ENCODE measurements at regions not wholly inside any gene's neighbourhood (a gene's known extent, or its start where the extent isn't known, plus 50 kb on each side); places are given as distances from the start of the nearest gene placed in this dataset.
"Not testable (repeated sequence)": the region's sequence is repeated elsewhere in the genome, so short reads cannot be mapped to it uniquely, and the experiment has no call there.

DNA sequence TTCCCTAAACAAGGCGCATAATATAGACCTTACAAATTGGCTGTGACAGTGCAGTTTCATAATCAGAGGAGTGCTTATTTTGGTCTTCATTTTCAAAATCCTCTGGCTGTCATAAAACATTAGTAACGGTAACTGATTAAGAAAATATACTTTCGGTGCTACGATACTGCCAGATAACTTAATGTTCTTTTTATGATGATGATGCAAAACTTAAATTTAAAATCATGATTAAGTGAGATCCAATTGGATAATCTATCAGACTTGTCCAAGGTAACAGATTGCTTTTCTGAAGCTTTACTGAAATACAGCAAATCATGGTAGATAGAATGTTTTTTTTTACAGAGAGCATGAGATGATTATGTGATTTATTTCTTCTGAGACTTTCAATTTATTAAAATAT lies 364.2 kb upstream of the CNTN3 start:
- DNase-seq: no peak

DNA sequence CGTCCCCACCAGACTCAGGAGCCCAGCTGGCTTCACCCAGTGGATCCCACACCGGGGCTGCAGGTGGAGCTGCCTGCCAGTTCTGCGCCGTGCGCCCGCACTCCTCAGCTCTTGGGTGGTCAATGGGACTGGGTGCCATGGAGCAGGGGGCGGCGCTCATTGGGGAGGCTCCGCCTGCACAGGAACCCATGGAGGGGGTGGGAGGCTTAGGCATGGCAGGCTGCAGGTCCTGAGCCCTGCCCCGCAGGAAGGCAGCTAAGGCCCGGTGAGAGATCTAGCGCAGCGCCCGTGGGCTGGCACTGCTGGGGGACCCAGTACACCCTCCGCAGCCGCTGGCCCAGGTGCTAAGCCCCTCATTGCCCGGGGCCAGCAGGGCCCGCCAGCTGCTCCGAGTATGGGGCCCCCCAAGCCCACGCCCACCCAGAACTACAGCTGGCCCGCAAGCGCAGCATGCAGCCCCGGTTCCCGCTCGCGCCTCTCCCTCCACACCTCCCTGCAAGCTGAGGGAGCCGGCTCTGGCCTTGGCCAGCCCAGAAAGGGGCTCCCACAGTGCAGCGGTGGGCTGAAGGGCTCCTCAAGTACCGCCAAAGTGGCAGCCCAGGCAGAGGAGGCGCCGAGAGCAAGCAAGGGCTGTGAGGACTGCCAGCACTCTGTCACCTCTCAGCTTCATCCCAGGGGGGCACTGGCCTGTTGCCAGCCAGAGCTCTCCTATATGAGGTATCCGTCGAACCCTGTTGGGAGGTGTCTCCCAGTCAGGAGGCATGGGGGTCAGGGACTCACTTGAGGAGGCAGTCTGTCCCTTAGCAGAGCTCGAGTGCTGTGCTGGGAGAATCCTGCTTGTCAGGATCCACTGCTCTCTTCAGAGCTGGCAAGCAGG lies 370.8 kb upstream of the CNTN3 start:
- DNase-seq: not testable (repeated sequence)

DNA sequence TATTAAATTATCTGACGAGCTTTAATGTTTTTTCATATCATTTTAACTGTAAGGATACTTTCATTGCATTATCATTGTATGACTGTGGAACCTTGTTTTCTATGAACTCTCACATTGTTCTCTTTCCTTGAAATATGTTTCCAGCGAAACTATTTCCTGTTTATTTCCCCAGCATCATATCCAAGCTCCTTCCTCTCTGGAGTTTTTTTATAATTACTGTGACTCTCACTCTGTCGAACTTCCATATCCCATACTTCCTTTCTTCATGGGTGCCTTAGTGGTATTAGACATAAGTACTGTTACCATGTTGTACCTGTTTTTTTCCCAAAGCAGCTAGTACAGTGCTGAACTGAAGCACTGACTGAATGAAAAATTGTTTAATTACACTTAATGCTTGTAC lies 373.6 kb upstream of the CNTN3 start:
- no peak for DNase-seq

GRCh38 chr3:74992898-74993297 lies 378.4 kb upstream of the CNTN3 start:
- no peak for DNase-seq

- no peak for DNase-seq
Measured at GRCh38 chr3:75001330-75001729, 386.9 kb upstream of the CNTN3 start.

GRCh38 chr3:75012791-75013331 lies 398.4 kb upstream of the CNTN3 start:
- DNase-seq: no peak

DNA sequence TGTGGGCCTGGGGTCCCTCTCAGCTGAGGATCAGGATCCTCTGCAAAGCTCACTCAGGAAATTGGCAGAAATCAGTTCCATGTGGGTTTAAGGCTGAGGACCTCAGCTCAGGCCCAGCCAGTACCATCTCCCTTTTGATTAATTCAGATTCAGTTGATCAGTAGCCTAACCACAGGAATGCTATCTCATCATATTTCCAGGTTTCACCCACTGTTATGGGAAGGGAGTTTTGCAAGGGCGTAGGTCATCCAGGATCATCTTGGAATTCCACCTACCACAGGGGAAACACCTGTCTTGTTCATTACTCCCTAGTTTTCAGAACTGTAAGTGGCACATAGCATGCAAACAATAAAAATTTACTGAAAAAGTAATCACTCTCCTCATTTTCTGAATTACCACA lies 399.5 kb upstream of the CNTN3 start:
- no peak for DNase-seq

DNA sequence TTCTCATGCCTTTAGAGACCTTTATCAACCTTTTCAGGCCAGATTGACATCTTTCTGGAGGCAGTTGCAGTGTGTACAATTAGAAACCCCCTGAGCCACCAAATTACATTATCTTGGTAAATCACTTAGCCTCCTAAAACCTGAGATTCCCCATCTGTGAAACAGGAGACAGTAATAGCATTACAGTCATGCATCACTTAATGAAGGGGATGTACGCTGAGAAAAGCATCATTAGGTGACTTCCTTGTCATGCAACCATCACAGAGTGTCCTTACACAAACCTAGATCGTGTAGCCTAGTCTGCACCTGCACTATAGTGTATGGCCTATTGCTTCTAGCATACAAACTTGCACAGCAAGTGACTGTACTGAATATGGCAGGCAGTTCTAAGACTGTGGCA lies 400.8 kb upstream of the CNTN3 start:
- DNase-seq: no peak

- no peak for DNase-seq
Measured at GRCh38 chr3:75035146-75035545, 420.7 kb upstream of the CNTN3 start.

- no peak for DNase-seq
Measured at GRCh38 chr3:75042941-75043340, 428.5 kb upstream of the CNTN3 start.

DNA sequence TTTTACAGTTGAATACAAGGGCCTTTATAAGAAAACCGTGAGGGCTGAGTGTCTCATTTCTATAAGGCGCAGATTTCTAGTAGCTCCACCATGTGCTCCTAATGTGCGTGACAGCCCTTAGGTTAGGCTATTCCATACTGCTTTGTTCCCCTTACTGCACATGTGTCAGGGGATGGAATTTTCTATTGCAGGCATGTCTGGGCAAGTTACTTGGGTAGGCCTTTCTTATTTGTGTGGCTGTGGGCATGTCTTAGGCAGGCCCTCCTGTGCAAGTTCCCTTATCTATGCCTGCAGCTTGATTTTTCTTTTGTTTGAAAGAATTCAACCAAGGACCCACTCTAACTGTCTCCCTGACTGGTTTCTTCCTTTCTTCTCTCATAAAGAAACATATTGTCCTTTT lies 434.2 kb upstream of the CNTN3 start:
- DNase-seq: no peak

GRCh38 chr3:75049533-75049932 lies 435.1 kb upstream of the CNTN3 start:
- no peak for DNase-seq

DNA sequence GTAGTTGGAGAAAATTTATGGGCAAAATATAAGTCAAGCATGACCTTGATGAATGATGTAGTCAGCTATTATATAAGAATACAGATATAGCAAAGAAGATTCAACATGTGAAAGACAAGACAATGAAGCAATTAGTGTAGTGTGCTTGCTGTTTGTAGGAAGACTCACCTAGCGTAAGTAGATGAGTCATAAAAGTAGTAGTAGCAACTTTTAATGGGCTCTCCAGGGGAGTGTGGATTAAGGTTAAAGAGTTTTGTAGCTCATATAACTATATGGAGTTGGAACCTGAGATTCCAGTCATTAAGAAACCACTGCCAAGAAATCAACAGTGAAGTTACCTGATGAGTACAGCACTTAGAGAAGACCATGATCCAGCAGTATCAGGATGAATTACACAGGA lies 444.7 kb upstream of the CNTN3 start:
- DNase-seq: no peak

GRCh38 chr3:75061806-75062205 lies 447.3 kb upstream of the CNTN3 start:
- no peak for DNase-seq

DNA sequence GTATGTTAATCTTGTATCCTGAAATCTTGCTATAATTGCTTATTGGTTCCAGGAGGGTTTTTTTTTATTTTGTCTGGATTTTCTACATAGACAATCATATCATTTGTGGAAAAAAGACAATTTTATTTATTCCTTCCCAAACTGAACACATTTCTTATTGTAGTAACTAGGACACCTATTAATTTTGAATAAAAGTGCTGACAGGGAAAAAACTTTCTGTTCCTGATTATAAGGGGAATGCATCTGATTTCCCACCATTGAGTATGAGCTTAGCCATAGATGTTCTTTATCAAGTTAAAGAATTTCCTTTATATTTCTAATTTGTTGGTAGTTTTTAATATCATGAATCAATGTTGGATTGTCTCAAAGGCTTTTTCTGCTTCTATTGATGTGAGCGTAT lies 460.7 kb upstream of the CNTN3 start:
- no peak for DNase-seq

- DNase-seq: no peak
Measured at GRCh38 chr3:75076481-75076880, 462.0 kb upstream of the CNTN3 start.

DNA sequence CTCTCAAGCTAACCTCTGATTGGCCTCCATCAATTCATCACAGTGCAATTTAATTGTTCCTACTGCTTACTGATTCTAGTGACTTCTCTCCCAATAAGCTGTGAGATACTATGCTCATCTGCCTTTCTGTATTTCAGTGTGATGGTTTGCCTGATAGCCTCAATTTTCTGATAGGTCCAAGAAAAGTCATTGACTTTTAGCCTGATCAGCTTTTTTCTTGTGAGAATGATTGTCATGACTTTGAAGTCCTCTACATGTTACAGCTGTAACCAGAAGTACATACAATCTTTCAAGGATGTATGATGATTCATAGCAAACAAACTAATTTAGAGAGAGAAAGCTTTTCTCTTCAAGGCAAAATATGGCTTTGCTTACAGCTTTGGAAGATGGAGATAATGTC lies 463.8 kb upstream of the CNTN3 start:
- no peak for DNase-seq

DNA sequence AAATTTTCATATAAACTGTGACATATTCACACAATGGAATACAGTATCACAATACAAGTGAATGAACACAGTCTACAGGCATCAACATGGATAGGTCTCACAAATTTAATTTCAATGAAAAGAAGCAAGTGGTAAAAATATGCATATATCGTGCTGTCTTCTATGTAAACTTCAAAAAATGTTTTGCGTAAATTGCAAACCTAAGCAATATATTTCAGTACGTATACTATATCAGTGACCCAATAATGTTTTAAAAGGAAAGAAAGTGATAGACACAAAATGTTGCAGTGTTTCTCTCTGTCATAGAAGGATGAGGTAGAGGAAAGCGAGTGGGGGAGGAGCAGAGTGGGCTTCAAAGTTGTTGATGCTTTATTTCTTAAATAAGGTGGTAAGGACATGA lies 468.4 kb upstream of the CNTN3 start:
- no peak for DNase-seq

- DNase-seq: no peak
Measured at GRCh38 chr3:75089841-75090240, 475.4 kb upstream of the CNTN3 start.

DNA sequence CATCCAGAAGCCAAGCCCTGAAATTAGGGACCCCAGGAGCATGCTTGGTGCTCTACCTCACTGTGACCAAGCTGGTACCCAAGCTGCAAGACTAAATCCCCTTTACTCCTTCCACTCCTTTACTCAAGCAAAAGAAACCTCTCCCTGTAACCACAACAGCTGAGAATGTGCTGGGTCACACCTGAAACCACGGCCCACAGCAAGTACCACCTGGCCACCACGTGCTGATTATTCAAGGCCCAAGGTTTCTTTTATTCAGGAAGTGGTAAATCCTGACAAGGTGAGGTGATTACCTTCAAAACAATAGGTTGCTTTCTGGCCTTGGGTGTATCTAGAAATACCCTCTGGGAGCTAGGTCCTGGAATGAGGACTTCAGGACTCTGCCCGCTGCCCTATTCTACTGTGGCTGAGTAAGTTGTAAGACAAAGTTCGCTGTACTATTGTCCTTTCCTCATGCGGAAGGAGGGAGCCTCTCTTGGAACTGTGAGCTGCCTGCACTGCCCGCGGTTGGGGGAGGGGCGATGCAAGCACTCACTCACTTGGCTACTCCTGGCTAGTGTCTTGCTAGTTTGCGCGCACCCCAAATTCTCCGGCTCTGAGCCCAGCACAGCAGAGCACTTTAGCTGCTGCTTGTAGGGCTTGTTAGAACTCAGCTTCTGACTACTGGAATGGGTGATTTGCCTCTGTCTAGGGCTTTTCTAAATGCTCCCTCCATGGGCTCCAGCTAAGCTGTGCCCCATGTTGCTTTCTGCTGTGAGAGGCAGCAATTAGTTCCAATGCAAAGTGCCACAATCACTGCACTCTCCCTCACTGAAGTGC lies 487.1 kb upstream of the CNTN3 start:
- DNase-seq: no peak

DNA sequence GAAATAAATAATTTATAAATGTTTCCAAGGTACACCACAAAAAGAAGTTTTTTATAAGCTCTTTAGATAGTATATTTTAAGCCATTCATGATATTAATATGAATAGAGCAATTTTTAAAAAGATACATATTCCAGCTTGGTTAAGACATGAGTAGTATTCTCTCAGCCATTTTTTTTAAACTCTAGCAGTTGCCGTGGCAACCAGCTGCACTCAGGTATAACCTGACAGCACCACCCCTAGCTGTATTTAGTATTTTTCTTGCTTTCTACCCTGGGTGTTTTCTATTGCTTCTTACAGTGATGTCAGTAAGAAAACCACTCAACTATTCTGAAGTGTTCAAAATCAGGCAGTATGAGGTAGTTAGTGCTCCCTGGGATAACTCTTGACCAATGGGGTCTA lies 496.3 kb upstream of the CNTN3 start:
- DNase-seq: no peak

- no peak for DNase-seq
Measured at GRCh38 chr3:75115695-75116094, 501.2 kb upstream of the CNTN3 start.

DNA sequence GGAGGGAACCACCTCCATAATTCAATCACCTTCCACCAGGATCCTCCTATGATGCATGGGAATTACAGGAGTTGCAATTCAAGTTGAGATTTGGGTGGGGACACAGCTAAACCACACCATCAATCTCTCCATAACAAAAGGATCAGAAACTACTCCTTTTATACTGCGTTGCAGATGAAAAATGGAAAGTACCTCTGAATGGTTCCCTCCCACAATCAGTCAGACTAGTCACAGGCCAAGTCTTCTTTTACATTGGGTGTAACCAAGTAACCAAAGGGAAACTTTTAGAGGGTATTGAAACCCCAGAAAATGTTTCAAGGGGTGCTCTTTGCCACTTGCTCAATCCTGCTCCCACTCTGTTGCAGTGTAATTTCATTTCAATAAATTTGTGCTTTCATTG lies 504.3 kb upstream of the CNTN3 start:
- no peak for DNase-seq

- DNase-seq: no peak
Measured at GRCh38 chr3:75126556-75126955, 512.1 kb upstream of the CNTN3 start.
